DND-41 (cell line): ENCODE measurements at regions not wholly inside any gene's neighbourhood (a gene's known extent, or its start where the extent isn't known, plus 50 kb on each side); places are given as distances from the start of the nearest gene placed in this dataset.
"Not testable (repeated sequence)": the region's sequence is repeated elsewhere in the genome, so short reads cannot be mapped to it uniquely, and the experiment has no call there.

Experiments used
- ATAC-seq: fragments of 200-7000 bp; cut with Tn5 transposase; 3 replicates; pipeline ENCODE4 v1.9.1; 2021; ENCODE audit warnings: low read depth; ENCODE audit not compliant: insufficient read depth
- DNase-seq: peaks from one replicate; pipeline ENCODE4 v3.0.0-alpha.2; 2020
- H2AFZ ChIP-seq: 2 replicates; pipeline ENCODE4 v1.6.0; 2012; ENCODE audit warnings: low read depth, low read length
- H3K27ac ChIP-seq: 2 replicates; pipeline ENCODE4 v1.5.1; 2012; ENCODE audit warnings: low read length, inconsistent platforms
- H3K27me3 ChIP-seq: fragments of 200-600 bp; sonication (generic); 2 replicates; pipeline ENCODE4 v1.6.0; 2012; ENCODE audit warnings: low read length, mild to moderate bottlenecking, inconsistent platforms; ENCODE audit not compliant: insufficient read depth, poor library complexity
- H3K36me3 ChIP-seq: 2 replicates; pipeline ENCODE4 v1.5.1; 2012; ENCODE audit warnings: low read length, inconsistent platforms; ENCODE audit not compliant: insufficient read depth
- H3K4me1 ChIP-seq: 2 replicates; pipeline ENCODE4 v1.5.1; 2012; ENCODE audit warnings: mild to moderate bottlenecking, low read length; ENCODE audit not compliant: insufficient read depth
- H3K4me2 ChIP-seq: 2 replicates; pipeline ENCODE4 v1.6.0; 2012; ENCODE audit warnings: mild to moderate bottlenecking, moderate library complexity, low read length, inconsistent platforms; ENCODE audit not compliant: insufficient read depth
- H3K4me3 ChIP-seq, 2 experiments: fragments of 200-600 bp in 1 of 2; shearing (Covaris generic) in 1 of 2; 2 replicates each; pipeline ENCODE4 v1.5.1; 2012 to 2016; ENCODE audit warnings: inconsistent platforms in 2 of 2, low read length in 2 of 2, mild to moderate bottlenecking in 2 of 2, low read depth in 1 of 2, moderate library complexity in 1 of 2
- H3K79me2 ChIP-seq: 2 replicates; pipeline ENCODE4 v1.6.0; 2012; ENCODE audit warnings: low read length, inconsistent platforms; ENCODE audit not compliant: insufficient read depth
- H3K9ac ChIP-seq: 2 replicates; pipeline ENCODE4 v1.6.0; 2012; ENCODE audit warnings: low read depth, mild to moderate bottlenecking, inconsistent platforms, low read length, moderate library complexity
- H3K9me3 ChIP-seq: 2 replicates; pipeline ENCODE4 v1.5.1; 2012; ENCODE audit warnings: low read length, moderate library complexity, mild to moderate bottlenecking, inconsistent platforms; ENCODE audit not compliant: insufficient read depth, severe bottlenecking
- H4K20me1 ChIP-seq: 2 replicates; pipeline ENCODE4 v1.6.0; 2012; ENCODE audit warnings: low read length; ENCODE audit not compliant: insufficient read depth
- CTCF ChIP-seq: IDR thresholded peaks from 2 replicates; pipeline ENCODE4 v1.5.1; 2012; ENCODE audit warnings: borderline replicate concordance, low read length, moderate library complexity, mild to moderate bottlenecking; ENCODE audit not compliant: poor library complexity, severe bottlenecking; ENCODE audit errors: extremely low read depth
- EZH2 ChIP-seq: IDR thresholded peaks from 3 replicates; pipeline ENCODE4 v1.6.1; 2012; ENCODE audit warnings: borderline replicate concordance, low read depth, mild to moderate bottlenecking, moderate library complexity, low read length, inconsistent platforms; ENCODE audit not compliant: severe bottlenecking

GRCh38 chr7:26424319-26424718 is 132.7 kb downstream of the SNX10 start:
- not testable (repeated sequence) for H3K4me2 ChIP-seq, H3K9ac ChIP-seq, H3K79me2 ChIP-seq, H3K27ac ChIP-seq, H3K27me3 ChIP-seq, H3K4me3 ChIP-seq, DNase-seq, H4K20me1 ChIP-seq, H3K9me3 ChIP-seq, H2AFZ ChIP-seq, ATAC-seq, H3K4me1 ChIP-seq, H3K36me3 ChIP-seq

GRCh38 chr7:26425655-26426054 is 134.0 kb downstream of the SNX10 start:
- DNase-seq = no peak
- Histone ChIP-seq H3K9ac (no peak overlapping the region), H3K27me3 (no peaks in the 10 kb centered on the region), H2AFZ (no peak overlapping the region), H3K4me2 (no peak overlapping the region), H3K27ac (no peak overlapping the region), H3K36me3 (no peaks in the 10 kb centered on the region), H4K20me1 (no peaks in the 10 kb centered on the region), H3K4me3 (no peak overlapping the region), H3K4me1 (no peaks in the 10 kb centered on the region), H3K79me2 (no peaks in the 10 kb centered on the region), H3K9me3 (no peaks in the 10 kb centered on the region)
- TF ChIP-seq CTCF (no peak), EZH2 (no peak)
- no peak for ATAC-seq

- Histone ChIP-seq H3K79me2 (no peaks in the 10 kb centered on the region), H3K9me3 (no peaks in the 10 kb centered on the region), H3K4me3 (no peak overlapping the region), H3K36me3 (no peaks in the 10 kb centered on the region), H3K4me1 (no peaks in the 10 kb centered on the region), H3K4me2 (no peak overlapping the region), H3K27me3 (no peaks in the 10 kb centered on the region), H3K9ac (no peak overlapping the region), H4K20me1 (no peaks in the 10 kb centered on the region), H3K27ac (no peak overlapping the region), H2AFZ (no peak overlapping the region)
- no peak for TF ChIP-seq EZH2
- TF ChIP-seq CTCF = no peak
- no peak for ATAC-seq
- DNase-seq = no peak
Observed at GRCh38 chr7:26426096-26426495, 134.4 kb downstream of the SNX10 start.

- ATAC-seq = no peak
- H4K20me1 ChIP-seq = no peaks in the 10 kb centered on the region
- no peaks in the 10 kb centered on the region for H3K9me3 ChIP-seq
- TF ChIP-seq CTCF = no peak
- no peak for TF ChIP-seq EZH2
- H2AFZ ChIP-seq = no peak overlapping the region
- no peak overlapping the region for H3K4me2 ChIP-seq
- H3K27ac ChIP-seq = no peak overlapping the region
- no peaks in the 10 kb centered on the region for H3K27me3 ChIP-seq
- no peak for DNase-seq
- no peaks in the 10 kb centered on the region for H3K4me1 ChIP-seq
- no peak overlapping the region for H3K9ac ChIP-seq
- H3K79me2 ChIP-seq = no peaks in the 10 kb centered on the region
- H3K36me3 ChIP-seq = no peaks in the 10 kb centered on the region
- H3K4me3 ChIP-seq = no peak overlapping the region
Observed at GRCh38 chr7:26428571-26428970, 136.9 kb downstream of the SNX10 start.
